Parathyroid adenoma (tissue), 2 donors: ENCODE measurements at regions not wholly inside any gene's neighbourhood (a gene's known extent, or its start where the extent isn't known, plus 50 kb on each side); places are given as distances from the start of the nearest gene placed in this dataset.

Experiments
- H2AFZ ChIP-seq: fragments of 300-600 bp; sonication (generic); one replicate; pipeline ENCODE4 v1.7.0; 2017; ENCODE audit warnings: antibody characterized with exemption, mild to moderate bottlenecking
- H3K27ac ChIP-seq: fragments of 300-600 bp; sonication (generic); one replicate; pipeline ENCODE4 v1.7.0; 2017
- H3K27me3 ChIP-seq: fragments of 300-600 bp; sonication (generic); one replicate; pipeline ENCODE4 v1.7.0; 2017; ENCODE audit warnings: low read length; ENCODE audit not compliant: control insufficient read depth, insufficient read depth
- H3K36me3 ChIP-seq: fragments of 300-600 bp; sonication (generic); one replicate; pipeline ENCODE4 v1.7.0; 2017; ENCODE audit warnings: low read length; ENCODE audit not compliant: control insufficient read depth, insufficient read depth
- H3K4me1 ChIP-seq: fragments of 300-600 bp; sonication (generic); one replicate; pipeline ENCODE4 v1.7.0; 2017; ENCODE audit warnings: control low read depth
- H3K4me2 ChIP-seq: fragments of 300-600 bp; sonication (generic); one replicate; pipeline ENCODE4 v1.7.0; 2017; ENCODE audit warnings: low read length
- H3K4me3 ChIP-seq: fragments of 300-600 bp; sonication (generic); one replicate; pipeline ENCODE4 v1.7.0; 2017; ENCODE audit warnings: low read depth, low read length
- H3K79me2 ChIP-seq: fragments of 300-600 bp; sonication (generic); one replicate; pipeline ENCODE4 v1.7.0; 2017; ENCODE audit warnings: control low read depth
- H3K9ac ChIP-seq: fragments of 300-600 bp; sonication (generic); one replicate; pipeline ENCODE4 v1.7.0; 2017; ENCODE audit warnings: mild to moderate bottlenecking
- H3K9me3 ChIP-seq: fragments of 300-600 bp; sonication (generic); one replicate; pipeline ENCODE4 v1.7.0; 2017; ENCODE audit warnings: low read length; ENCODE audit not compliant: control insufficient read depth
- CTCF ChIP-seq: fragments of 300-600 bp; sonication (generic); IDR thresholded peaks from one replicate; pipeline ENCODE4 v1.7.0; 2017; ENCODE audit warnings: antibody characterized with exemption, mild to moderate bottlenecking
- donor health status: primary hyperparathyroidism.

- Histone ChIP-seq H3K36me3 (no peaks in the 10 kb centered on the region), H3K79me2 (no peaks in the 10 kb centered on the region), H3K4me1 (no peaks in the 10 kb centered on the region), H3K9ac (no peak overlapping the region), H3K27ac (no peak overlapping the region), H3K4me2 (no peak overlapping the region), H3K27me3 (no peaks in the 10 kb centered on the region), H2AFZ (no peak overlapping the region), H3K4me3 (no peak overlapping the region), H3K9me3 (no peaks in the 10 kb centered on the region)
- TF ChIP-seq CTCF: no peak
Observed at GRCh38 chr2:58727981-58728656, 487.0 kb upstream of the FANCL start.

- Histone ChIP-seq H3K36me3 (no peaks in the 10 kb centered on the region), H3K4me1 (no peaks in the 10 kb centered on the region), H2AFZ (no peak overlapping the region), H3K9me3 (no peaks in the 10 kb centered on the region), H3K27ac (no peak overlapping the region), H3K27me3 (no peaks in the 10 kb centered on the region), H3K9ac (no peak overlapping the region), H3K79me2 (no peaks in the 10 kb centered on the region), H3K4me2 (no peak overlapping the region), H3K4me3 (no peak overlapping the region)
- TF ChIP-seq CTCF: no peak
Observed at GRCh38 chr2:58721912-58722591, 480.9 kb upstream of the FANCL start.

DNA sequence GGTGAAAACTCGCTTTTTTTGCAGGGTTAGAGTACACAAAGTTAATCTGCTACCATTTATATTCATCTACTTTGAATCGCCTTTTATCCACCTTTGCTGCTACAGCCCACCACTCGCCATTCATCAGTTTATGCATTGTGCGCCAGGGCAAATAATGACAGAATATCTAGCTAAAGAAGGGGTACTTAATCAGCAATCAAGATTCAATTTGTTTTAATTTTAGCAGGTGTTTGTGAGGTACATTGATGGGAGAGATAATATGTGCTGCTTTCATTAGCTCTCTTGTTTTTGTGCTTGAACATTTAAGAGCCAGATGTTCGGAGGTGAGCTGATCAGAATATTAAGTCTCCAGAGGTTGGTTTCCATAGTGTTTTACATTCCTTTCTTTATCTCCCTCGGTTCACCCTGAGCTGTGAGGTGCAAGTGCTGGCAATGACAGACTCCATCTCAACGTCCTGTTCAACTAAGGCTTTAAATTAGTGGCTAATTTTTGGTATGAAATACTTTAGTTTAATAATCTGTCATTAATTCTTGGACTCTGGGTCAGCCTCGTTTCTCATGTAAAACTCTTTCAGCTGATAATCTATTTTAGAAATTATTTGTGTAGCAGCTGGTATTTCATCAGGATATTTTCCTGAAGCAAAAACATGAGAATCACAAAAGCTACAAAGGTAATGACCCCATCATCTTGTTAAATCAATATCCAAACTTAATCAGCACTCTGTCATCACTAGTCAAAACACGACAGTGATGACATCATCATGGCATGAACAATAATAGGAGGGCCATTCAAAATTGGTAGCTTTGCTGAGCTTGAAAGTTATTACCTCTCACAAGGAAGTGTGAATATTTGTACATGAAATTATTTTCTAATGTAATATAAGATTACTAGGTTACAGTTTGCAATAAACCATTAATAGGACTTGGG lies 479.9 kb upstream of the FANCL start:
- no peak for TF ChIP-seq CTCF
- no peak overlapping the region for H3K27ac ChIP-seq
- no peak overlapping the region for H3K4me2 ChIP-seq

DNA sequence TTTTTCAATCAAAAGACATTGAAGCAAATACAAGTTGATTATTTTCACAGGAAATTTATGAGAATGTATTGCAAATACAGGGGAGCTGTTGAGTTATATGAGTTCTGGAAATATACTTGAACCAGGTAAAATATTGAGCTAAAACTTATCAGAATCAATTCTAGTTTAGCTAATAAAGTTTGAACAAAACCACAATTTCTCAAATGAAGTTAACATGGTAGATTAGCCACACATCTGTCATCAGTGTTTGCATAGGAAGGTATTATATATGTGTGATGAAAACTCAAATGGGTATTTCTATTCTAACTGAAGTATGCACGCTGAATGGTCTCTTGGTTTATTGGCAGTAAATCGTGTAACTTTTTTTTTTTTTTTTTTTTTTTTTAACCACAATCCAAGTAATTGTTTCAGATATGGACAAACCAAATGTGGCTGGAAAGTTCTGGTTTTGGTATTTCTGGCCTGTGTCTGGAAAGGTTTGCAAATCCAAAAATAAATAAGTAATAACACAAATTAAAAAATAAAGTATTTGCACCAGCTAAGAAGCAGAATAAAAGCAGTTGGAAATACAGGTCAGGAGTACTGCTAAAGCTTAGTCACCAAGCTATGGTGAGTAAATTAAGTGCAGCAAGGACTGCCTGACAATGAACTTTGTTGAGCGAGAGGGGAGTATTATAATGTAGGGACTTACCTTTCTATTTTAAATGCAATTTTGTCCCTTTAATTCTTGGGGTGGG lies 479.1 kb upstream of the FANCL start:
- no peak overlapping the region for H3K9ac ChIP-seq
- H3K36me3 ChIP-seq: no peaks in the 10 kb centered on the region
- H3K27ac ChIP-seq: no peak overlapping the region
- H3K4me3 ChIP-seq: no peak overlapping the region
- no peak for TF ChIP-seq CTCF
- H3K79me2 ChIP-seq: no peaks in the 10 kb centered on the region
- H3K9me3 ChIP-seq: no peaks in the 10 kb centered on the region
- no peaks in the 10 kb centered on the region for H3K27me3 ChIP-seq
- no peak overlapping the region for H3K4me2 ChIP-seq
- no peak overlapping the region for H2AFZ ChIP-seq
- no peaks in the 10 kb centered on the region for H3K4me1 ChIP-seq

More for the DNA sequence above, 479.9 kb upstream of the FANCL start:
- no peaks in the 10 kb centered on the region for H3K4me1 ChIP-seq
- no peak overlapping the region for H3K4me3 ChIP-seq
- H2AFZ ChIP-seq: no peak overlapping the region
- no peak overlapping the region for H3K9ac ChIP-seq
- H3K36me3 ChIP-seq: no peaks in the 10 kb centered on the region
- H3K9me3 ChIP-seq: no peaks in the 10 kb centered on the region
- H3K79me2 ChIP-seq: no peaks in the 10 kb centered on the region
- no peaks in the 10 kb centered on the region for H3K27me3 ChIP-seq
